Type B pancreatic cell (in vitro differentiated cells): ENCODE measurements at regions not wholly inside any gene's neighbourhood (a gene's known extent, or its start where the extent isn't known, plus 50 kb on each side); places are given as distances from the start of the nearest gene placed in this dataset.

Source experiments
- DNase-seq: peaks from one replicate; pipeline ENCODE4 v3.0.0; 2021; ENCODE audit warnings: mixed read lengths; ENCODE audit not compliant: unreplicated experiment; ENCODE audit errors: extremely low spot score
- H3K27ac Mint-ChIP-seq: 2 replicates; pipeline ENCODE4 v1.8.0; 2021; ENCODE audit warnings: mild to moderate bottlenecking, mixed read lengths
- H3K27me3 Mint-ChIP-seq: 2 replicates; pipeline ENCODE4 v1.8.0; 2021; ENCODE audit warnings: mixed read lengths
- H3K36me3 Mint-ChIP-seq: 2 replicates; pipeline ENCODE4 v1.8.0; 2021; ENCODE audit warnings: mixed read lengths
- H3K4me1 Mint-ChIP-seq: one replicate; pipeline ENCODE4 v1.8.0; 2021; ENCODE audit warnings: mixed read lengths; ENCODE audit not compliant: unreplicated experiment
- H3K4me3 Mint-ChIP-seq: 2 replicates; pipeline ENCODE4 v1.8.0; 2021; ENCODE audit warnings: mild to moderate bottlenecking, mixed read lengths
- H3K9me3 Mint-ChIP-seq: 2 replicates; pipeline ENCODE4 v1.8.0; 2021; ENCODE audit warnings: mixed read lengths
- CTCF ChIP-seq: fragments of 200-600 bp; sonication (generic); conservative IDR thresholded peaks from 2 replicates; pipeline ENCODE4 v1.5.0; 2021; ENCODE audit warnings: antibody characterized with exemption, mild to moderate bottlenecking

GRCh38 chr16:64408699-64409098, 713.2 kb downstream of the CDH11 start:
- no peak for TF ChIP-seq CTCF
- H3K4me1 Mint-ChIP-seq, result peaks cover 5% of the 10 kb centered on the region

DNA sequence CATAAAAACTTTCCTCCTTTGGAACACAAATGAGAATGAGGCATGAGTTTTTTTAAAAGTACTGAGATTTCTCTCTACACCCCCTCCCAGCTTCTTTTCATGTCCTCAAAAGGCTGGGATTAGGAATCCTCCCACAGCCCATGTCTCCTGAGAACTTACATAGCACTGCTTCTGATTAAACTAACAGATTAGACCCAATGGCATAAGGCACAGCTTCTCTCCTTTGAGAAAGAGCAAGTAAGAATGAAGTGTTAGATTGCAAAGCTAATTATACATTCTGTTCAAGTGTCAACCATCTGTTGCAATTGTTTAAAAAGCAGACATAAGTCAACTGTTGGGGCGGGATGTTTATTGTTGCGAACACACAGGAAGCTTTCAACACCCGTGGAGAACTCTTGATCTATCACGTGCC, 715.1 kb downstream of the CDH11 start:
- peaks cover 12% of the 10 kb centered on the region for H3K4me1 Mint-ChIP-seq
- TF ChIP-seq CTCF, result no peak
- no peak for DNase-seq
- H3K36me3 Mint-ChIP-seq, result no peaks in the 10 kb centered on the region
- H3K4me3 Mint-ChIP-seq, result no peak overlapping the region
- H3K27ac Mint-ChIP-seq, result no peak overlapping the region
- peaks cover 6% of the 10 kb centered on the region for H3K9me3 Mint-ChIP-seq
- H3K27me3 Mint-ChIP-seq, result no peaks in the 10 kb centered on the region

More at GRCh38 chr16:64408699-64409098, 713.2 kb downstream of the CDH11 start:
- H3K9me3 Mint-ChIP-seq, result peaks cover 8% of the 10 kb centered on the region
- H3K4me3 Mint-ChIP-seq, result no peak overlapping the region
- H3K27ac Mint-ChIP-seq, result no peak overlapping the region
- no peak for DNase-seq
- no peaks in the 10 kb centered on the region for H3K27me3 Mint-ChIP-seq
- no peaks in the 10 kb centered on the region for H3K36me3 Mint-ChIP-seq

DNA sequence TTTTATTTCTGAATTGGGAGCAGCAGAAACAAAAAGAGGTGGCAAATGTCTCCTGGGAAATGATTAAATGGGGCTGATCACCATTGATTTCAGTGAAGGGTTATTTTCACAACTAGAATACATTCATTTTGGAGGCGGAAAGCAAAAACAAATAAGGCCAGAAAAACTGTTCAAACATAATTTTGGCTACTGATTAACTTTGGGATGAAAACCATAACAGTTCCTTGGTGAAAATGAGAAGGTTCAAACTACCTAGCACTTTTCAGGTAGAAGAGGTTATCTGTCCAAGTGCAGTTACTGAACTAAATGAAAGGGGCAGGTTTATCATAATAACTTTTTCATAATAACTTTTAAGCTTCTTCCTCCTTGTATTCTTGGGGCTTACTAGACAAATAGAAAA, 718.5 kb downstream of the CDH11 start:
- no peak overlapping the region for H3K4me3 Mint-ChIP-seq
- no peak for DNase-seq
- H3K27ac Mint-ChIP-seq, result no peak overlapping the region
- peaks cover 3% of the 10 kb centered on the region for H3K27me3 Mint-ChIP-seq
- TF ChIP-seq CTCF, result no peak
- H3K4me1 Mint-ChIP-seq, result peaks cover 12% of the 10 kb centered on the region
- peaks cover 5% of the 10 kb centered on the region for H3K9me3 Mint-ChIP-seq
- no peaks in the 10 kb centered on the region for H3K36me3 Mint-ChIP-seq

GRCh38 chr16:64398793-64399192, 723.1 kb downstream of the CDH11 start:
- DNase-seq, result no peak
- TF ChIP-seq CTCF, result no peak
- Mint-ChIP-seq H3K4me3 (no peak overlapping the region), H3K27me3 (peaks cover 3% of the 10 kb centered on the region), H3K27ac (no peak overlapping the region), H3K9me3 (no peaks in the 10 kb centered on the region), H3K36me3 (no peaks in the 10 kb centered on the region), H3K4me1 (peaks cover 6% of the 10 kb centered on the region)

GRCh38 chr16:64397945-64398508, 723.8 kb downstream of the CDH11 start:
- Mint-ChIP-seq H3K9me3 (no peaks in the 10 kb centered on the region), H3K27ac (no peak overlapping the region), H3K36me3 (no peaks in the 10 kb centered on the region), H3K27me3 (peaks cover 3% of the 10 kb centered on the region), H3K4me1 (peaks cover 2% of the 10 kb centered on the region), H3K4me3 (no peak overlapping the region)
- no peak for TF ChIP-seq CTCF
- no peak for DNase-seq

GRCh38 chr16:64397042-64397441, 724.8 kb downstream of the CDH11 start:
- H3K4me1 Mint-ChIP-seq, result no peaks in the 10 kb centered on the region
- H3K4me3 Mint-ChIP-seq, result no peak overlapping the region
- no peaks in the 10 kb centered on the region for H3K36me3 Mint-ChIP-seq
- no peak overlapping the region for H3K27ac Mint-ChIP-seq
- DNase-seq, result no peak
- H3K9me3 Mint-ChIP-seq, result no peaks in the 10 kb centered on the region
- TF ChIP-seq CTCF, result no peak
- H3K27me3 Mint-ChIP-seq, result peaks cover 3% of the 10 kb centered on the region
